Stimulated activated CD8-positive, alpha-beta memory T cell treated with anti-CD3 and anti-CD28 coated beads, Interleukin-12 subunit alpha, Interleukin-12 subunit beta, amount 100 ng/mL, for 4 hours (primary cell): ENCODE measurements at regions not wholly inside any gene's neighbourhood (a gene's known extent, or its start where the extent isn't known, plus 50 kb on each side); places are given as distances from the start of the nearest gene placed in this dataset.
"Not testable (repeated sequence)": the region's sequence is repeated elsewhere in the genome, so short reads cannot be mapped to it uniquely, and the experiment has no call there.

Experiments used
- DNase-seq: peaks from one replicate; pipeline ENCODE4 v3.0.0-alpha.2; 2020; ENCODE audit warnings: low read depth

- not testable (repeated sequence) for DNase-seq
Observed at GRCh38 chr18:46229641-46230040, 125.5 kb downstream of the HAUS1 start.

- DNase-seq, result no peak
Observed at GRCh38 chr18:46236156-46236555, 132.0 kb downstream of the HAUS1 start.

GRCh38 chr18:46237891-46238290 lies 133.7 kb downstream of the HAUS1 start:
- DNase-seq, result no peak

GRCh38 chr18:46239549-46239948 lies 135.4 kb downstream of the HAUS1 start:
- DNase-seq, result no peak

GRCh38 chr18:46239998-46240397 lies 135.8 kb downstream of the HAUS1 start:
- DNase-seq, result no peak

- DNase-seq, result not testable (repeated sequence)
Observed at GRCh38 chr18:46241393-46241792, 137.2 kb downstream of the HAUS1 start.

GRCh38 chr18:46242183-46242582 lies 138.0 kb downstream of the HAUS1 start:
- no peak for DNase-seq

- DNase-seq, result no peak
Observed at GRCh38 chr18:46243095-46243494, 138.9 kb downstream of the HAUS1 start.

GRCh38 chr18:46243673-46244072 lies 139.5 kb downstream of the HAUS1 start:
- DNase-seq, result no peak

- DNase-seq, result no peak
Observed at GRCh38 chr18:46246101-46246500, 141.9 kb downstream of the HAUS1 start.

- DNase-seq, result no peak
Observed at GRCh38 chr18:46247942-46248341, 143.8 kb downstream of the HAUS1 start.

- peak; percentile 18 for DNase-seq
Observed at GRCh38 chr18:46250084-46250811, 146.1 kb downstream of the HAUS1 start.

- DNase-seq, result no peak
Observed at GRCh38 chr18:46250812-46251173, 146.6 kb downstream of the HAUS1 start.

GRCh38 chr18:46252759-46253158 lies 148.6 kb downstream of the HAUS1 start:
- DNase-seq, result no peak

GRCh38 chr18:46253498-46253897 lies 149.3 kb downstream of the HAUS1 start:
- DNase-seq, result no peak

- DNase-seq, result no peak
Observed at GRCh38 chr18:46256078-46256477, 151.9 kb downstream of the HAUS1 start.

- no peak for DNase-seq
Observed at GRCh38 chr18:46257366-46257765, 153.2 kb downstream of the HAUS1 start.

- DNase-seq, result no peak
Observed at GRCh38 chr18:46260016-46260878, 156.1 kb downstream of the HAUS1 start.

GRCh38 chr18:46260879-46261143 lies 156.6 kb downstream of the HAUS1 start:
- DNase-seq, result no peak

GRCh38 chr18:46261799-46262198 lies 157.6 kb downstream of the HAUS1 start:
- no peak for DNase-seq

- no peak for DNase-seq
Observed at GRCh38 chr18:46262856-46263255, 158.7 kb downstream of the HAUS1 start.

- no peak for DNase-seq
Observed at GRCh38 chr18:46264255-46264654, 160.1 kb downstream of the HAUS1 start.
